ENCODE measurements at regions not wholly inside any gene's neighbourhood (a gene's known extent, or its start where the extent isn't known, plus 50 kb on each side); places are given as distances from the start of the nearest gene placed in this dataset.
"Not testable (repeated sequence)": the region's sequence is repeated elsewhere in the genome, so short reads cannot be mapped to it uniquely, and the experiment has no call there.

GRCh38 chr9:90504486-90504885 lies 138.1 kb downstream of the DIRAS2 start:
- peaks cover under 1% of the 10 kb centered on the region for H3K4me1 Mint-ChIP-seq
- Histone ChIP-seq H4K20me1 (ENCODE audit: insufficient read depth, low read length) (no peaks in the 10 kb centered on the region), H2AFZ (ENCODE audit: insufficient read depth, low read depth, low read length, poor library complexity, severe bottlenecking) (no peak overlapping the region), H3K36me3 (replicated peaks in 1 of 2; ENCODE audit: control insufficient read depth in 1 of 2, insufficient read depth in 2 of 2, low read length in 2 of 2) (no peaks in the 10 kb centered on the region), H3K9ac (ENCODE audit: insufficient read depth, low read length, poor library complexity, severe bottlenecking) (no peak overlapping the region), H3K4me2 (replicated peaks; ENCODE audit: extremely low read depth, low read length, poor library complexity, severe bottlenecking) (no peak overlapping the region), H3K4me3 (replicated peaks in 1 of 3; ENCODE audit: low read depth in 2 of 3, low read length in 3 of 3) (no peak overlapping the region), H3K79me2 (ENCODE audit: insufficient read depth, low read length) (no peaks in the 10 kb centered on the region), H3K4me1 (ENCODE audit: control insufficient read depth in 1 of 2, insufficient read depth in 2 of 2, low read length in 2 of 2) (no peaks in the 10 kb centered on the region), H3K27me3 (ENCODE audit: control insufficient read depth in 2 of 2, insufficient read depth in 2 of 2, low read length in 2 of 2) (no peaks in the 10 kb centered on the region), H3K27ac (ENCODE audit: low read depth in 1 of 2, low read length in 2 of 2) (no peak overlapping the region), H3K9me3 (replicated peaks in 1 of 2; ENCODE audit: control insufficient read depth in 1 of 2, insufficient read depth in 1 of 2, low read length in 2 of 2) (no peaks in the 10 kb centered on the region)
- no peak overlapping the region for H3K4me3 Mint-ChIP-seq
- no peaks in the 10 kb centered on the region for H3K36me3 Mint-ChIP-seq
- H3K27ac Mint-ChIP-seq, result no peak overlapping the region
- TF ChIP-seq CTCF (IDR thresholded peaks at IDR 0.05), result no peak
- intact Hi-C loops (cut with micrococcal nuclease), result no loop called here
- DNase-seq, result no peak
- peaks cover 0 to 6% (median 3%) of the 10 kb centered on the region in 7 donors for H3K9me3 Mint-ChIP-seq
- no peaks in the 10 kb centered on the region for H3K27me3 Mint-ChIP-seq (ENCODE audit: low read depth in 3 of 3)

- H3K36me3 Mint-ChIP-seq, result no peaks in the 10 kb centered on the region
- Histone ChIP-seq H3K9ac (ENCODE audit: insufficient read depth, low read length, poor library complexity, severe bottlenecking) (no peak overlapping the region), H3K79me2 (ENCODE audit: insufficient read depth, low read length) (no peaks in the 10 kb centered on the region), H4K20me1 (ENCODE audit: insufficient read depth, low read length) (no peaks in the 10 kb centered on the region), H3K4me2 (replicated peaks; ENCODE audit: extremely low read depth, low read length, poor library complexity, severe bottlenecking) (no peak overlapping the region), H2AFZ (ENCODE audit: insufficient read depth, low read depth, low read length, poor library complexity, severe bottlenecking) (no peak overlapping the region), H3K4me3 (replicated peaks in 1 of 3; ENCODE audit: low read depth in 2 of 3, low read length in 3 of 3) (no peak overlapping the region), H3K27ac (ENCODE audit: low read depth in 1 of 2, low read length in 2 of 2) (no peak overlapping the region), H3K27me3 (ENCODE audit: control insufficient read depth in 2 of 2, insufficient read depth in 2 of 2, low read length in 2 of 2) (no peaks in the 10 kb centered on the region), H3K36me3 (replicated peaks in 1 of 2; ENCODE audit: control insufficient read depth in 1 of 2, insufficient read depth in 2 of 2, low read length in 2 of 2) (no peaks in the 10 kb centered on the region), H3K9me3 (replicated peaks in 1 of 2; ENCODE audit: control insufficient read depth in 1 of 2, insufficient read depth in 1 of 2, low read length in 2 of 2) (no peaks in the 10 kb centered on the region), H3K4me1 (ENCODE audit: control insufficient read depth in 1 of 2, insufficient read depth in 2 of 2, low read length in 2 of 2) (no peaks in the 10 kb centered on the region)
- no peak overlapping the region for H3K4me3 Mint-ChIP-seq
- no peak for TF ChIP-seq CTCF (IDR thresholded peaks at IDR 0.05)
- no CpG with 5 or more reads among the region's 1 CpG for WGBS (ENCODE audit: insufficient coverage)
- no peaks in the 10 kb centered on the region for H3K27me3 Mint-ChIP-seq (ENCODE audit: low read depth in 3 of 3)
- peaks cover 2% of the 10 kb centered on the region for H3K4me1 Mint-ChIP-seq
- intact Hi-C loops (cut with micrococcal nuclease), result no loop called here
- peaks cover 0 to 6% (median 3%) of the 10 kb centered on the region in 7 donors for H3K9me3 Mint-ChIP-seq
- DNase-seq, result no peak
- H3K27ac Mint-ChIP-seq, result no peak overlapping the region
Measured at GRCh38 chr9:90505695-90506094, 136.9 kb downstream of the DIRAS2 start.

GRCh38 chr9:90506402-90506801 lies 136.2 kb downstream of the DIRAS2 start:
- H3K4me1 ChIP-seq (ENCODE audit: control insufficient read depth in 1 of 2, insufficient read depth in 2 of 2, low read length in 2 of 2); H3K4me2 ChIP-seq (replicated peaks; ENCODE audit: extremely low read depth, low read length, poor library complexity, severe bottlenecking); H3K9ac ChIP-seq (ENCODE audit: insufficient read depth, low read length, poor library complexity, severe bottlenecking); H3K4me3 Mint-ChIP-seq; H3K36me3 Mint-ChIP-seq; intact Hi-C loops (cut with micrococcal nuclease); H3K4me3 ChIP-seq (replicated peaks in 1 of 3; ENCODE audit: low read depth in 2 of 3, low read length in 3 of 3); H4K20me1 ChIP-seq (ENCODE audit: insufficient read depth, low read length); H3K9me3 ChIP-seq (replicated peaks in 1 of 2; ENCODE audit: control insufficient read depth in 1 of 2, insufficient read depth in 1 of 2, low read length in 2 of 2); H3K27me3 ChIP-seq (ENCODE audit: control insufficient read depth in 2 of 2, insufficient read depth in 2 of 2, low read length in 2 of 2); H3K36me3 ChIP-seq (replicated peaks in 1 of 2; ENCODE audit: control insufficient read depth in 1 of 2, insufficient read depth in 2 of 2, low read length in 2 of 2); H3K4me1 Mint-ChIP-seq; H3K27ac Mint-ChIP-seq; H3K79me2 ChIP-seq (ENCODE audit: insufficient read depth, low read length); H3K27me3 Mint-ChIP-seq (ENCODE audit: low read depth in 3 of 3); H2AFZ ChIP-seq (ENCODE audit: insufficient read depth, low read depth, low read length, poor library complexity, severe bottlenecking); H3K27ac ChIP-seq (ENCODE audit: low read depth in 1 of 2, low read length in 2 of 2); H3K9me3 Mint-ChIP-seq; DNase-seq: not testable (repeated sequence)
- WGBS (ENCODE audit: insufficient coverage), result no CpG with 5 or more reads among the region's 4 CpGs
